ENCODE measurements at regions not wholly inside any gene's neighbourhood (a gene's known extent, or its start where the extent isn't known, plus 50 kb on each side); places are given as distances from the start of the nearest gene placed in this dataset.
"Not testable (repeated sequence)": the region's sequence is repeated elsewhere in the genome, so short reads cannot be mapped to it uniquely, and the experiment has no call there.

GRCh38 chr12:75658901-75659823 is 147.8 kb upstream of the KRR1 start:
- DNase-seq = peak; percentile 58

- no peak for DNase-seq
These were observed 146.9 kb upstream of the KRR1 start for GRCh38 chr12:75658286-75658685.

- no peak for DNase-seq
These were observed 146.4 kb upstream of the KRR1 start for GRCh38 chr12:75657831-75658230.

- not testable (repeated sequence) for DNase-seq
These were observed 145.9 kb upstream of the KRR1 start for GRCh38 chr12:75657354-75657753.

- no peak for DNase-seq
These were observed 145.2 kb upstream of the KRR1 start for GRCh38 chr12:75656648-75657047.

- no peak for DNase-seq
These were observed 144.8 kb upstream of the KRR1 start for GRCh38 chr12:75656210-75656609.

GRCh38 chr12:75655315-75655806 is 144.0 kb upstream of the KRR1 start:
- DNase-seq = peak; percentile 20

GRCh38 chr12:75651342-75651695 is 139.9 kb upstream of the KRR1 start:
- DNase-seq = no peak

- DNase-seq = no peak
These were observed 139.4 kb upstream of the KRR1 start for GRCh38 chr12:75650595-75651341.

GRCh38 chr12:75650100-75650499 is 138.7 kb upstream of the KRR1 start:
- no peak for DNase-seq

- DNase-seq = no peak
These were observed 137.4 kb upstream of the KRR1 start for GRCh38 chr12:75648856-75649255.

GRCh38 chr12:75646329-75647210 is 135.2 kb upstream of the KRR1 start:
- DNase-seq = no peak

GRCh38 chr12:75644472-75645072 is 133.2 kb upstream of the KRR1 start:
- DNase-seq = no peak

- DNase-seq = not testable (repeated sequence)
These were observed 131.7 kb upstream of the KRR1 start for GRCh38 chr12:75643119-75643518.

- DNase-seq = peak; percentile 22
These were observed 130.8 kb upstream of the KRR1 start for GRCh38 chr12:75642226-75642625.

GRCh38 chr12:75641031-75641780 is 129.8 kb upstream of the KRR1 start:
- DNase-seq = peak; percentile 97

GRCh38 chr12:75638792-75639191 is 127.4 kb upstream of the KRR1 start:
- no peak for DNase-seq

GRCh38 chr12:75636607-75637006 is 125.2 kb upstream of the KRR1 start:
- no peak for DNase-seq

GRCh38 chr12:75635606-75636444 is 124.4 kb upstream of the KRR1 start:
- DNase-seq = peak; percentile 80
